ENCODE measurements at regions not wholly inside any gene's neighbourhood (a gene's known extent, or its start where the extent isn't known, plus 50 kb on each side); places are given as distances from the start of the nearest gene placed in this dataset.
"Not testable (repeated sequence)": the region's sequence is repeated elsewhere in the genome, so short reads cannot be mapped to it uniquely, and the experiment has no call there.

DNA sequence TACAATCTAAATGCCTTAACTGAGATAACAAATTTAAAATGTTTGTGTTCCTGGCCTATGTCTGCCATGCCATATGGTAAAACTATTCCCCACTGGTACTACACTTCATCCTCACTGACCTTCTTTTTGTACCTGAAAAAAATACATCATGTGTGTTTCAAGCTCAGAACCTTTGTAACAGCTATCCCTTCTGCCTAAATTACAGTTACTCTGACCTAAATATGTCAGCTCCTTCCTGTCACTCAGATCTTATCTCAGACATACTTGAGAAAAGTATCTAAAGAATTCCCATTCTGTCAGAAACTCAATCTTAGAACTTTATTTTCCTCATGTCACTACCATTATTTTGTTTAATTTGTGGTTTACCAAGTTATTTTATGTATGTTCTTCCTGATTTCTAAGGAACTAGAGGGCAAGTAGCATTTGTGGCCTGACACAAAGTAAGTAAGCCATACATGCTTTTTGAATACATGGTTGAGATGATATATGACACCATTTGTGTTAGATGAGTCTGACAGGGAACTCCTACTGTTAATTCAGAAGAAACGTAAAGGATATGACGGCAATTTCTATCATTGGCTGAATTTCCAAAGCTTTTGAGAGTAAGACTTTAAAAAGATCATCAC is 456.5 kb upstream of the NDST3 start:
- DNase-seq: no peak

DNA sequence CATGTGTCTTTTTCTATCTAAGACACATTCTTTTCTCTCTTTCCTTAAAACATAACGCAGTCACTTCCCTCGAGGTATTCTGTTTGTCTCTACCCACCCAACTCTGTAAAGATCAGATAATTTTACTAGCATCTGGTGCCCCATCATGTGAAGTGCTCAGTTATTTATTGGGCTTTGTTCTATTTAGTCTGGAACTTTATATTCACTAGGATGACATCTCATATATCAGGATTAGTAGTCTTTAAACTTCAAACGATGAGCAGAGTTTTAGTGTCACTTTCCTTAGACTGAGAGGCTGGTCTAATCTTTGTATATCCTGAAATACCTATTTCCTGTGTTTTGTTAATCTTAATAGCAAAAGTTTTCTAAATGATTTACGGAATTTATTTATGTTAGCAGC is 445.5 kb upstream of the NDST3 start:
- DNase-seq: no peak

DNA sequence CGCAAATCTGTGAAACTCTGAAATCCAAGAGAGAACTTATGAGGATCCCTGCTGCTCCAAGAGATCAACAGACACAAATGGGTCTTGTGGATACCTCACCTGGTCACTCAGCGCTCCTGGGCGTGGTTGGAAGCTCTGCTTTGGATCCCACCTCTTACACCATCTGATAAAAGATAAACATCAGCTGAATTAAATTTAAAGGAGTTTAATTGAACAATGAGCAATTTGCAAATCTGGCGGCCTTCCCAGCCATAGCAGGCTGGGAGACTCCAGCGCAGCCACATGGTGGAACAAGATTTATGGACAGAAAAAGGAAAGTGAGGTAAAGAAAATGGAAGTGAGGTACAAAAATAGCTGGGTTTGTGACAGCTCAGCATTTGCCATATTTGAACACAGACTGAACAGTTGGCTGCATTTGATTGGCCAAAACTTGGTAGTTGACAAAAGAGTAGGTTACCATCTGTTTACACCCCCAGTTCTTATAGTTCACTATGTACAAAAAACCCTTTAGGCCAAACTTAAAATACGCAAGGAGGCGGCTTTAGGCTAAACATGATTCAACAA is 437.3 kb upstream of the NDST3 start:
- no peak for DNase-seq

DNA sequence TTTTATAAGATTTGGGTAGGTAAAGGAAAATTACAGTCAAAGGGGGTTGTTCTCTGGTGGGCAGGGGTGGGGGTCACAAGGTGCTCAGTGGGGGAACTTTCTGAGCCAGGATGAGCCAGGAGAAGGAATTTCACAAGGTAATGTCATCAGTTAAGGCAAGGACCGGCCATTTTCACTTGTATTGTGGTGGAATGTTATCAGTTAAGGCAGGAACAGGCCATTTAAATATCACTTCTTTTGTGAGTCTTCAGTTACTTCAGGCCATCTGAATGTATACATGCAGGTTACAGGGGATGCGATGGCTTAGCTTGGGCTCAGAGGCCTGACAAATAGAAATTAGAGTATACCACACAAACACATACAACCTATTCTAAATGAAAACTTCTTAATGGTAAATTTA is 434.9 kb upstream of the NDST3 start:
- not testable (repeated sequence) for DNase-seq

DNA sequence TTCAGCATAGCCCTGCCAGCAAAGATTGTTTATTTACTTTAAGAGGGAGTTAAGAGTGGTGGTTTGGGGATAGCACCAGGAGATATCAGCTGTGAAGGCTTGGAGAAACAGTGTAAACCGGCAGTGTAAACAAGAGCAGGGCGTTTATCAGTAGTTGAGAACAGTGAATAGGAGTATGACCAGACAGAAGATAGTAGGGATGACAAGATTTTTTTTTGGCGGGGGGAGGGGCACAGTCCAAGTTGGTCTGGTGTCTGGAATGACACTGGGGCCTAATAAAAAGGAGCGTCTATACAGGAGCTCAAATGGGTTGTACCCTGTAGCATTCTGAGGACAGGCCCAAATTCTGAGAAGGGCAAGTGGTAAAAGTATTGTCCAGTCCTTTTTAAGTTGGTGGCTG is 433.4 kb upstream of the NDST3 start:
- DNase-seq: not testable (repeated sequence)

DNA sequence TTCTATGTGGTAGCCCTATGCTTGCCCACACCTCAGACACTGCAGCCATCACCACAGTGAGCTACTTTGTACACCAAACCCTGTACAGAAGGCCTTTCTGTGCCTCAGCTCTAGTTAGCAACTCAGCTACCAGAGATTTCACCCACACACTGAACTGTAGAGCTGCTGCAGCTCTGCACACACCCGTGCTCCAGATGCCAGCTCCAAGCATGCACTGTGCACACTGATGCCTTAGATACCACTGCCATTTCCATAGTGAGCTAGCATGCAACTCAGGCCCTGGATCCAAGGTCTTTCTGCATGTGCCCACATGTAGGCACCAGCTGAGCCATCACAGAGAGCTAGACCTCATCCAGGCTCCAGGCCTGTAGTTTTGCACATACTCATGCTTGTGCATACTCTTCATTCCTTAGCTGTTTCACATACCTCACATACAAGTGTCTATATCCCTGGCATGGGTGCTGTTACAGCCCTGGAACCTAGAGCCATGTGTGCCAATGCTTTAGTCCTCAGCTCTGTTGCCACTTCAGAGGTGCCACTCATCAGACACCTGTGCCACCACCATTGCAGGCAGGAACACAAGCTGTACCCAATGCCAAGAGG is 423.5 kb upstream of the NDST3 start:
- DNase-seq: no peak

DNA sequence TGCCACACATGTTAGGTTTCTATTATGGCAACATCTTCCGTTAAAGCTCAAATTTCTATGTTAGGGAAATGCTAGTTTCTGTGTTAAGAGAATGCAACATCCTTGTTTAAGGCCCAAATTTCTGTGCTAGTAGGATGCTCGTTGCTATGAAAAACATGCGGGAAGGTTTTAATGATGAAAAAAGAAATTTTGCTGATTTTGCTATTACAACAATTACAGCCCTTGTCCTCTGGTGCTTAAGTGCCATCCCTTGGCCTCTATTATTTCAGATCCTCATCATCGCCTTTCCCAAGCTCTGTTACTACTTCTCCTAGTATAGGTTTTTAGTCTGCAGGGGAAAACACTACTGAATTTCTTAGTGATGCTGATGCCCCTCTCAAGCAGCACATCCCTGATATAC is 412.6 kb upstream of the NDST3 start:
- no peak for DNase-seq

DNA sequence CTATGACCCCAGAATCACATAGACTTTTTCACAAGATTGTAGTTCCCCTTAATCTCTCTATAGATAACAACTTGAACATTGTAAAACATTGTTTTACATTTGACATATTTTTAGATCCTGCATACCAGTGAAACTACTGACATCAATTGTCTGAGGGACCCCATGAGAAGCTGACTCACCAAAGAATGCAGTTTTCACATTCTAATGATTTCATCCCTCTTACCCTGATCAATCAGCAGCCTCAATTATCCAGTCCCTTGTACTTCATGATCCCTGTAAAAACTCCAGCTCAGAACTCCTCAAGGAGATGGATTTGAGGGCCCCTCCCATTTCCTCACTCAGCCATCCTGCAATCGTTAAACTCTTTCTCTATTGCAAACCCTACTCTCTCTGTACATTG is 411.0 kb upstream of the NDST3 start:
- no peak for DNase-seq

DNA sequence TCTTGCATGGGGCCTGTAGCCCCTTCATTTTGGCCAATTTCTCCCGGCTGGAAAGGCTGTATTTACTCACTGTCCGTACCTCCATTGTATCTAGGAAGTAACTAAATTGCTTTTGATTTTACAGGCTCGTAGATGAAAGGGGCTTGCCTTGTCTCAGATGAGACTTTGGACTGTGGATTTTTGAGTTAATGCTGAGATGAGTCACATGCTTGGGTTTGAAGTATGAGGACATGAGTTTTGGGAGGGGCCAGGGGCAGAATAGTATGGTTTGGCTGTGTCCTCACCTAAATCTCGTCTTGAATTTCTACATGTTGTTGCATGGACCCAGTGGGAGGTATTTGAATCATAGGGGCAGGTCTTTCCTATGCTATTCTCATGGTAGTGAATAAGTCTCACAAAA is 407.6 kb upstream of the NDST3 start:
- no peak for DNase-seq

DNA sequence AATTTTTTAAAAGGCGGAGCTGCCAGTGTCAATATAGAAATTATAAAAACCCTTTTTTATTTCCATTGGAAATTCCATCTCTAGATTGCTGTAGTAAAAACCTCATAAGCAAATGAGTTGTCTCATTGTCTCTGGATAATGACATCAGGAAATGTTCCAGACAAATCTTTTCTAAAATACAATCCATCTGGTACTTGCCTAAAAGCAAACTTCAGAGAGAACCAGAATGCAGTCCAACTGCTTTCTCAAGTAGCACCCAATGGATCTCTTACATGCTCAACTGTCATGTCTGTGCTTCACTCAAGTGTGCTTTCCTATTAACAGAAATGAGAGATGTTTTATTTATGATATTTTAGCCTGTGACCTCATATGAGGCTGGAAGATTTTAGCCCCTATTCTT is 399.6 kb upstream of the NDST3 start:
- no peak for DNase-seq

DNA sequence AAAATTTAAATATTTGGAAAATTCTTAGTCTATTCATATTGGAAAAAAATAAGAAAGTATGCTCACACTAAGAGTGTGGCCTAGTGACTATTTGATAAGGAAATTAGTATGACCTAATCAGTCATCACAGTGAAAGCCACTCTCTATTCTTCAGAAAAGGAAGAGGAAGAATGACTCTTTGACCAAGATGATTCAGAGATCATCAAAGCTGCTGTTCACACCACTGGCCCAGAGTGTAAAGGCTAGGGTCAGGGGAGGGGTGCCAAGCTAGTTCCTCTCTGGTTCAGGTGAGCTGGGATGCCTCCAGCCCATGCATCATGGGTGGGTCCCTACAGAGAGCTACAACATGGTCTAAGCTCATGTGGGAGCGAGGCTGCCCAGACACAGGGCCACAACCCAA is 396.9 kb upstream of the NDST3 start:
- DNase-seq: no peak

DNA sequence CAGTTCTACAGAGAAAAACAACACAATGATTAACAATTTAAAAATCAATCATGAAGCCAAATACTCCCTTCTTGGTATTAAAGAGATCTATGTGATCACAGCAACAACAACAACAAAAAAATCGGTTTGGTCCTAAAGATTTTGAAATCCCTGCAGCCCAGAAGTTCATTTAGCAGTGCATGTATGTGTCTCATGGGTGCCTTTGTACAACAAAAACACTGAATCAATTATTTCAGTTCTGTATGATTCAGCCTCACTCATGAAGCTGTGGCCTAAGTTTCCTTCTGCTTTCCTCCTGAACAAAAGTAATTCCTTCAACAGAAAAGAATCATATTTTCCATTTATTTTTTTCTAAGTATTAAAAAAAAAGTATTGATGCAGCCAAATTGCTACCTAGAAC is 393.4 kb upstream of the NDST3 start:
- DNase-seq: no peak

DNA sequence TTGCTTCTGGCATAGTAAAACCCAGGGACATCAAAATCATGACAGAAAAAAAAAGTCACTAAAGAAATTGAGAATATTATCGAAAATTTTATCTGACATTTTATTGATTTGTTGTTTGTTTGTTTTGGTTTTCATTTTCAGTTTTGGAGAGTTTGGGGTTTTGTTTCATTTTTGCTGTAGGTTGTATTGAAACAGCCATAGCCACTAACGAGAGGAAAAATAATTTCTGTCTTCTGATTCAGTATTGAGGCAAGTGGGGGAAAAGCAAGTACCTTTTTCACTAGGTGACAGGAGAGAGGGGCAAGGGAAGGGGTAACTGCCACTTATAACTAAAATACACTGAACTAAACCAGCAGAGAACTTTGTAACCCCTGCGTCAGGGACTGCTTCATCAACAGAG is 392.8 kb upstream of the NDST3 start:
- no peak for DNase-seq

DNA sequence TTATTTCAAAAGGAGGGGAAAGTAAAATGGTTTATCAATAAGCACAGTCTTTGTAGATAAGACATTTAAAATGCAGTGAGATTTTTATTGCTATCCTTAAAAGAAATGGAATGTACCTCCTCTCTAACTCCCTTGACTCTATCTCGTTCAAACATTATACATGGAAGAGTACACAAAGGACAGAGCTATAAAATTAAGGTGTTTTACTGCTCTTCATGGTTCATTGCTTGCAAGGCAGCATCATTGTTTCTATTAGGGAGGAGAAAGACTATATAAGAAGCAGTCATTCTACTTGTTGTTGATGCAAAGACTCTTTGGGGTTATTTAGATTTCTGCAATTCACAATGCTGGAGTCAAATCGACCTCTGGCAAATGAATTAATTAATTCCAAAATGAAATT is 380.2 kb upstream of the NDST3 start:
- no peak for DNase-seq

DNA sequence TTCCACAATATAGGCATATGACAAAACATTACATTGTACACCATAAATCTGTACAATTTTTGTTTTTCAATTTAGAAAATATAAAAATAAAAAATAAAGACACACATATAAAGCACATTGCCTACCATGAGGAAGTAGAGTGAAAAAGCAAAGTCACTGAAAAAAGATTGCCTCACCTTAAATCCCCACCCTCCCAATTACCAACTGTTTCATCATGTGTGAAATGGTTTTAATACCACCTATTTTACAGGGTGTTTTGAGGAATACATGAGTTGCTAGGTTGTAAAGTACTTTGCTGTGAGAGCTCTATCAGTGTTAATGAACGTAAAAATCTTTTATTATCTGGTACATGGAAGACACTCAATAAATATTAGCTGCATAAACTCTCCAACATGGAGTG is 373.6 kb upstream of the NDST3 start:
- DNase-seq: peak; percentile 3

DNA sequence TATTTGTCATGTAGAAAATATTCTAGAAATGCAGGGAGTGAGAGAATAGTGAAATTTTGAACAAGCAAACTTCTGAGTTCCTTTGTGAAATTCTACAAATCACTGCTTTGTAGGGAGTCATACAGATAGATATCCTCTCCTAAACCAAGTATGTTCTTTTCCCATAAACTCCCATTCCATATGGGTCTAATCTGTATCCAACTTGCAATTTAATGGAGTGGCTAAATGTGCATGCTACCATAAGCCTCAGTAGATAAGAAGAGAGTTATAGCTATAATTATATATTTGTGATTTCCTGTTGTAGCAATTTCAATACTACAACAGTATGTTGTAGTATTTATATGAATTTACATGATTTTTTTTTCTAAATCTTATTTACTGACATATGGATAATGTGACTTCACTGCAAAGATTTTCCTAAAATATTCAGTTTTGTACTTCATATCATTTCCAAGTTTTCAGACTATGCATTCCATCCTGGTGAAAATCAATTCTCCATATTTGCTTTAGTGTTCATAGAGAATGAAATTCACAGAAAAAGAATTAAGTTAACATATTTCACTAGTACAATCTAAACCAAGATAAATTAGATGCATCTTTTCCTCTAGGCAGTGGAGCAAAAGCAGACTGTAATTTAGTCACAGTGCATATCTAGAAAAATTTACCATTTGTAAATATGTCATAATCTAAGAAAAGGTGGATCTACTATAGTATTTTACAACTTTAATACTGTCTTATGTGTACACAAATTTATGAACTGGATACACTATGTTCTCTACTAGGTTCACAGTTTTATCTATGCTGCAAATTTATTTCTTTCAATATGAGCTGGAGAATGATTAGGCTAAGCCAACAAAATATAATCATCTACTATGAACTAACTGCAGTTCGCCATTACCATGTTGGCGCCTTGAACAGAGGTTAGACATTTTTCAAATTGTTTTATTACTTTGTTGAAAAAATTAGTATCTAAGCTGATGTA is 372.9 kb upstream of the NDST3 start:
- no peak for DNase-seq

DNA sequence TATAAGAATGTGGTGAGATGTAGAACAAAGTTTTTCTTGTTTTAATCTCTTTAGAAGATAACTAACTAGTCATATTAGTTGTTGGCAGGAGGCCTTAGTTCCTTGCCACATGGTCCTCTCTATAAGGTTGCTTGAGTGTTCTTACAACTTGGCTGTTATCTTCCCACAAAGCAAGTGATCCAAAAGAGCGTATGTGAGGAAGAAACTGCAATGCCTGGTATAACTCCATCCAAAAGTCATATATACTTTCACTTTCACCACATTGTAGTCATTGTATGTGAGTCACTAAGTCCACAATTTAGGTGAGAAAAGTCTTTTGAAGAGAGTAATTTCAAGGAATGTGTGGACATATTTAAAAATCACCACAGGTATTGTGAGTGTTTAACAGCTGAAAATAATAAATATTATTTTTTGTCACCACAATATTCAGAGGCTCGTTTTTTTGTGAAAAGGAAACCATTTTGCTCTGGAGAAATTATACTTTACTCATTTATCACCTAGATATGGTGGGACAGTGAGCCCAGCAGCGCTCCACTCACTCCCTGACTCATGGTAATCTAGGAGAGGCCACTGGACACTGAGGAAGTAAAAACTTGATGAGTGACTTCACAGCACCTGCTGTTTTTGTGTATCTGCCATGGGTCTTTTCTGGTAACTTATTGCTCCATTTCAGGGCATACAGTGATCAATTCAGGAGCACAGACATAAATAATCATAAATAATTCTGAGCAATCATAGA is 369.4 kb upstream of the NDST3 start:
- no peak for DNase-seq

DNA sequence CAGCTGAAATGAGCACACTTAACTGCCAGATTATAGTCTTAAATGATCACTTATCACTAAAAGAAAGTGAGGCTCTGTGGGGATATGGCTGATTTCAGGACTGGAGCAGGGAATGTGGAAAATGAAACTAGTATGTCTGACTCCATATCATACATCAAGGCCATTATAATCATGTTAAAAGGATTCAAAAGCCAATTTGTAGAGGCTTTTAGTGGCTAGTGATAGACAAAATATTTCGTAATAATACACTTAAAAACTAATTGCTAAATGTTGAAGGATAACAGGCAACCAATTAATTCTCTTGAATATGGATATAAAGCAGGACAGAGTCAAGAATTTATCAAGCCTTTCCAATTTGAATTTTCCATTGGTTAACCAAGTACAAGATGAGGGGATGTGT is 358.1 kb upstream of the NDST3 start:
- no peak for DNase-seq

DNA sequence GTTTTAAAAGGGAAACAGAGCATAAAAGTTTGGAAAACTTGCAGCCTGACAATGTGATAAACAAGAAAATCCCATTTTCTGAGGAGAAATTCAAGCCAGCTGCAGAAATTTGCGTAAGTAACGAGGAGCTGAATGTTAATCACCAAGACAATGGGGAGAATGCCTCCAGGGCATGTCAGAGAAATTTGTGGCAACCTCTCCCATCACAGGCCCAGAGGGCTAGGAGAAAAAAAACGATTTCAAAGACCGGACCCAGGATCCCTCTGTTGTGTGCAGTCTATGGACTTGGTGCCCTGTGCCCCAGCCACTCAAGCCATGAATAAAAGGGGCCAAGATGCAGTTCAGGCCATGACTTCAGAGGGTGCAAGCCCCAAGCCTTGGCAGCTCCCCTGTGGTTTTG is 355.4 kb upstream of the NDST3 start:
- no peak for DNase-seq

DNA sequence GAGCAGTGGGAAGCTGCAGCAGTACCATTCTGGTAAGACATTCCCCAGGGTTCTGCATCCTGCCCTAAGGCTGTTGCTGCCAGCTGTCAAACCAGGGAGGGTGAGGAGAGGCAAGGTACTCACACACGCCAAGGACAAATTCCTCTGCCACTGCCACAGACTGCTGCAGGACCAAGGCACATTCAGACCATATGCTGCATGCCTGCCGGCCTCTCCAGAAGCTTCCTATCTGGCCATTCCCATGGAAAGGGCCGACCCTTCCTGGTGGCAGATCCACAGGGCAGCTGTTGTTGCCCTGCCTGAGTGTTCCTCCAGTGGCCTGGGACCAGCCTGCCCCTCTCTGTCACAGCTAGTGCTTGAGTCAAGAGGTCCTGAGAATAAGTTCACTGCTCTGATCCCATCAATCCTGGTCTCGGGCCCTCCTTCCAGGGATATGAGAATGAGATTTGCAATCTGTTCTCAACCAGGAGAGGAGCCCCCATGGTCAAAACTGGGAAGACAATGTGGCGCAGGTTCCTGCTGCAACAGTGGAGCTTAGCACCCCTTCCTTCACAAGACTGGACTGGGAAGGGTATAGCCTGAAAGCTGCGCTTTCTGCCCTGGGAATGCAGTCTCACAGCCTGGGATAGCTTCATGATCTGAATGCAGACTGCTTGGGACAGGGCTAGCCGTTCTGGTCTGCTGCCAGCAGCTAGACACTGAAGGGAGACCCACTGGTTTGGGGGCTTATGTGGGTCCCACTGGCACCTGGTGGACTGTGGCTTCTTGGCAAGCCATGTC is 342.5 kb upstream of the NDST3 start:
- DNase-seq: no peak

DNA sequence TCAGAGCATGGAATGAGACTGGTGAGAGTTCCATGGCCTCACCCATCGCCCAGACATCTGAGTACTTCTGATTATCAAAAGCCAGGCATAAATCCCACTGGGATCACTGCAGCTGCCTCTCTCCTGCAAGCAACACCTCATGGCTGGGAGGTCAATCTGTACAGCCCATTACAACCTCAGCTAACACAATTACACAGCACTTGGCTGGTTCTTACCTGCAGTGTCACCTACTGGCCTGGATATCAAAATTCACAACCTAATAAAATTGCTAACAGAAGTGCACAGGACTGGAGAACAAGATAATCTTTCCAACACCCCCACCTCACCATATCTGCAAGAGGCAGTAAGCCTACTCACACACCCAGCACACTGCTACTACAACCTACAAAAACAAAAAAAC is 341.7 kb upstream of the NDST3 start:
- DNase-seq: no peak

DNA sequence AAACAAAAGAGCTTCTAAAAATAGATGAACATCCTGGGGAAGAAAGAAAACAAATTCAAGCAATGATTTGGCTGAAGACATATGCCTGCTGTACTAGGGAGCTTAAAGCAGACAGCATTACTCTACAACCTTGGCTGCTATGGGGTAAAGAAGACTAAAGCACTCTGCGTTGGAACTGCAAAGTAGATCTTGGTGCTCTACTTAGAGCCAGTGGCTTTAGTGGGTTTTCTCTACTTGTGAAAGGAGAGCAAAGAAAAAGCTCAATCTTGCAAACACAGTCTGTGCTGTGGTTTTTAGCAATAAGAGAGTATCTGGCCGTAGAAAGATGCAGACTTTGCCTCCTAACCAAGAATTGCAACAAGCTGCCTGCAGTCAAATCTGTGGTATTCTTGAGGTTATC is 334.7 kb upstream of the NDST3 start:
- no peak for DNase-seq

All from hematopoietic multipotent progenitor cell treated with erythropoietin and hydrocortisone succinate and interleukin-3 and kit ligand, for 4 days (in vitro differentiated cells).